A673 (cell line): ENCODE measurements at regions not wholly inside any gene's neighbourhood (a gene's known extent, or its start where the extent isn't known, plus 50 kb on each side); places are given as distances from the start of the nearest gene placed in this dataset.

ENCODE experiments used
- BruUV-seq: library from RNA; stranded (reverse); fragments of 400-500 nt; replicated peaks from 2 replicates; lab custom pipeline; 2021; lab: Mats Ljungman, UMichigan
- CTCF ChIA-PET: fragments of 300-600 bp; sonication (Branson Sonifier 250); formaldehyde crosslinking; loops from one replicate; lab custom pipeline; 2022; ENCODE audit warnings: antibody characterized with exemption; lab: Charles Lee
- POLR2A ChIA-PET: fragments of 300-600 bp; sonication (Branson Sonifier 250); formaldehyde crosslinking; loops from one replicate; lab custom pipeline; 2022; ENCODE audit warnings: antibody characterized with exemption; ENCODE audit not compliant: low non-redundant PET; lab: Charles Lee
- DNase-seq: peaks from one replicate; pipeline ENCODE4 v3.0.0-alpha.2; 2015; ENCODE audit warnings: low spot score
- H3K27ac ChIP-seq: fragments of 200-600 bp; sonication (generic); 2 replicates; pipeline ENCODE4 v1.5.1; 2016; ENCODE audit warnings: mixed run types, low read depth, mild to moderate bottlenecking, mixed read lengths, antibody characterized with exemption, low read length; ENCODE audit not compliant: poor library complexity, severe bottlenecking
- H3K27me3 ChIP-seq: fragments of 200-600 bp; sonication (generic); replicated peaks from 2 replicates; pipeline ENCODE4 v1.6.1; 2017; ENCODE audit warnings: mixed run types, low read depth, mild to moderate bottlenecking, mixed read lengths, antibody characterized with exemption, low read length; ENCODE audit not compliant: insufficient read depth, poor library complexity
- H3K36me3 ChIP-seq: fragments of 200-600 bp; sonication (generic); 2 replicates; pipeline ENCODE4 v1.6.1; 2016; ENCODE audit warnings: mixed run types, mild to moderate bottlenecking, mixed read lengths, antibody characterized with exemption, low read length; ENCODE audit not compliant: insufficient read depth, poor library complexity, severe bottlenecking
- H3K4me1 ChIP-seq: fragments of 200-600 bp; sonication (generic); 2 replicates; pipeline ENCODE4 v1.6.1; 2017; ENCODE audit warnings: mixed run types, mild to moderate bottlenecking, mixed read lengths, antibody characterized with exemption, low read length; ENCODE audit not compliant: insufficient read depth, poor library complexity, severe bottlenecking
- H3K4me3 ChIP-seq: fragments of 200-600 bp; sonication (generic); 2 replicates; pipeline ENCODE4 v1.5.1; 2016; ENCODE audit warnings: low read depth, mixed run types, mild to moderate bottlenecking, mixed read lengths, low read length; ENCODE audit not compliant: poor library complexity, severe bottlenecking
- H3K9me3 ChIP-seq: fragments of 200-600 bp; sonication (generic); 2 replicates; pipeline ENCODE4 v1.6.1; 2016; ENCODE audit warnings: mixed run types, low read depth, mild to moderate bottlenecking, mixed read lengths, antibody characterized with exemption, low read length; ENCODE audit not compliant: poor library complexity, severe bottlenecking
- EZH2 ChIP-seq: fragments of 200-600 bp; sonication (generic); IDR thresholded peaks from 2 replicates; pipeline ENCODE4 v1.6.1; 2017; ENCODE audit warnings: borderline replicate concordance, low read depth, mild to moderate bottlenecking, mixed read lengths, antibody characterized with exemption, low read length; ENCODE audit not compliant: poor library complexity, severe bottlenecking
- intact Hi-C: fragments of 100-400 bp; cut with micrococcal nuclease; formaldehyde crosslinking; loops from one replicate; pipeline ENCODE4 v1.10.0; 2022; ENCODE audit not compliant: unreplicated experiment
- TF ChIP-seq, protein P1 (sequence below): fragments of 300-800, 200-600 bp; sonication (generic); conservative IDR thresholded peaks from 2 replicates; pipeline ENCODE4 v1.5.1; 2017; ENCODE audit warnings: low read depth, mild to moderate bottlenecking, antibody characterized with exemption, low read length, moderate library complexity, mixed read lengths

DNA sequence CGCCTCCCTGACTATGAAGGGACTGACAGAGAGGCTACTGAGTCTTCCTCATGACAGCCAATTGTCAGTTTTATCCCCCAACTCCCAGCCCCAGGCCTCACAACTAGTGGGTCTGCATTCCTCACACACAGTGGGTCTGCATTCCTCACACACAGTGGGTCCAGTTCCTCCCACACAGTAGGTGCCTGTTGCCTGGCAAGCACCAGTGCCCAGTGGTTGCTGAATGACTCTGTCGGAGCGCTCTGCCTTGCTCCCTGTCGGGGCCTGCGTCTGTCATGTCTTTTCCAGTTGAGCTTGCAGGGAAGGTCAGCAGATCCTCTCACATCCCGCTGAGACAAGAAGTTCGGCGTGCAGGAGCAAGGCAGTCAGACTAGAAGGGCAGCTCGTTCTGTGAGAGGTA is 590.0 kb upstream of the MKI67 start:
- BruUV-seq, result no TSS peak
- Histone ChIP-seq H3K4me3 (no peak overlapping the region), H3K9me3 (no peaks in the 10 kb centered on the region), H3K27me3 (no peaks in the 10 kb centered on the region), H3K36me3 (no peaks in the 10 kb centered on the region), H3K27ac (no peak overlapping the region), H3K4me1 (peaks cover 12% of the 10 kb centered on the region)
- no peak for DNase-seq
- intact Hi-C loops, result no loop called here
- CTCF ChIA-PET, result no interaction called here
- POLR2A ChIA-PET, result interaction anchor here (0.6 kb wide), 1 partner anchor 51 kb away, joined by 4 read pairs; no protein-coding TSS in a partner anchor
- no peak for TF ChIP-seq EZH2
- TF ChIP-seq, protein P1, sequence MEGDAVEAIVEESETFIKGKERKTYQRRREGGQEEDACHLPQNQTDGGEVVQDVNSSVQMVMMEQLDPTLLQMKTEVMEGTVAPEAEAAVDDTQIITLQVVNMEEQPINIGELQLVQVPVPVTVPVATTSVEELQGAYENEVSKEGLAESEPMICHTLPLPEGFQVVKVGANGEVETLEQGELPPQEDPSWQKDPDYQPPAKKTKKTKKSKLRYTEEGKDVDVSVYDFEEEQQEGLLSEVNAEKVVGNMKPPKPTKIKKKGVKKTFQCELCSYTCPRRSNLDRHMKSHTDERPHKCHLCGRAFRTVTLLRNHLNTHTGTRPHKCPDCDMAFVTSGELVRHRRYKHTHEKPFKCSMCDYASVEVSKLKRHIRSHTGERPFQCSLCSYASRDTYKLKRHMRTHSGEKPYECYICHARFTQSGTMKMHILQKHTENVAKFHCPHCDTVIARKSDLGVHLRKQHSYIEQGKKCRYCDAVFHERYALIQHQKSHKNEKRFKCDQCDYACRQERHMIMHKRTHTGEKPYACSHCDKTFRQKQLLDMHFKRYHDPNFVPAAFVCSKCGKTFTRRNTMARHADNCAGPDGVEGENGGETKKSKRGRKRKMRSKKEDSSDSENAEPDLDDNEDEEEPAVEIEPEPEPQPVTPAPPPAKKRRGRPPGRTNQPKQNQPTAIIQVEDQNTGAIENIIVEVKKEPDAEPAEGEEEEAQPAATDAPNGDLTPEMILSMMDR, result no peak

DNA sequence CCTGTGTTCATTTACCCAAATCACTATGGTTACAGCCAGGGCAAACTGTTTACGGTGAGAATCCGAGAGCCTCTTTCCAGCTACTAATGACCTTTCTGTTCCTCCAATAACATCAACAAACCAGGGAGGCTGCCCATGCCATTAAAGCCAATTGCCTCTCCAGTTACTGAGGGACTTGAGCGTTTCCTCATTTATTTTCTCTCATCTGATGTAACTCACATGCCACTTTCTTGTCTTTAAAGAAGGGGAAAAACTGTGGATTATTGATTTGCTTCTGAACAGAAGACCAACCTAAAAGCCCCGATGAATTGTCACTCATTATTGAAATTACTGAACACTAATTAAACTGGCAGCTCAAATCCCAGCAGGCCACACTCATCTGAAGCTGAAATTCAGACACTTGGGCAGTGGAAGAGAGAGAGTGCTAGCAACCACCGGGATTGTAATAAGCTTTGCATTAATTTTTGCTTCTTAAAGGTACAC is 595.8 kb upstream of the MKI67 start:
- no peak overlapping the region for H3K4me3 ChIP-seq
- no peak for DNase-seq
- H3K4me1 ChIP-seq, result peaks cover 6% of the 10 kb centered on the region
- intact Hi-C loops, result no loop called here
- ChIA-PET POLR2A (no interaction called here), CTCF (no interaction called here)
- BruUV-seq, result no TSS peak
- H3K36me3 ChIP-seq, result no peaks in the 10 kb centered on the region
- H3K27me3 ChIP-seq, result no peaks in the 10 kb centered on the region
- H3K9me3 ChIP-seq, result no peaks in the 10 kb centered on the region
- no peak overlapping the region for H3K27ac ChIP-seq
- TF ChIP-seq, protein P1, result no peak
- TF ChIP-seq EZH2, result no peak

DNA sequence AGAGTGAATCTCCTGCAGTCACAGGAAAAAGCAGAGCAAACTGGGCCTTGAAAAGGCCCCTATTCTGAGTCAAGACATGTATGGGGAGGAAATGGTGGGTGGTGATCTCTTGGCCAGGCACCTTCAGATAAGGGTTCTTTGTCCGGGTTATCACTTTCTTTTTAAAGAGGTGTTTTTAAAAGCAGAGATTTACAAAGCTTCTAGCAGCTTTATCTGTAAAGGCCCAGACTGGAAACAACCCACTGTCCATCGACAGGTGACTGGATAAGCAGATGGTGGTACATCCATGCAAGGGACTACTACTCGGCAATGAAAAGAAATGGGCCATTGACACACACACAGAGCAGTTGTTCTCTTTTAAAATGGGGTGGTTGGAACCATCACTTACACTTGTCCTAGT is 596.7 kb upstream of the MKI67 start:
- peaks cover 6% of the 10 kb centered on the region for H3K4me1 ChIP-seq
- CTCF ChIA-PET, result no interaction called here
- POLR2A ChIA-PET, result no interaction called here
- no peaks in the 10 kb centered on the region for H3K27me3 ChIP-seq
- H3K4me3 ChIP-seq, result no peak overlapping the region
- H3K27ac ChIP-seq, result no peak overlapping the region
- intact Hi-C loops, result no loop called here
- TF ChIP-seq, protein P1, result no peak
- TF ChIP-seq EZH2, result no peak
- no peaks in the 10 kb centered on the region for H3K9me3 ChIP-seq
- no peaks in the 10 kb centered on the region for H3K36me3 ChIP-seq
- DNase-seq, result no peak
- no TSS peak for BruUV-seq
